Hepatocyte (in vitro differentiated cells): ENCODE measurements at regions not wholly inside any gene's neighbourhood (a gene's known extent, or its start where the extent isn't known, plus 50 kb on each side); places are given as distances from the start of the nearest gene placed in this dataset.

Experiments
- EZH2phosphoT487 ChIP-seq: fragments of 200-600 bp; sonication (generic); IDR thresholded peaks from one replicate; pipeline ENCODE4 v1.6.1; 2018; ENCODE audit warnings: antibody characterized with exemption, mild to moderate bottlenecking, low read depth, moderate library complexity; ENCODE audit not compliant: unreplicated experiment, severe bottlenecking
- TF ChIP-seq, protein P1 (sequence below): fragments of 200-600 bp; sonication (generic); IDR thresholded peaks from 2 replicates; pipeline ENCODE4 v1.5.1; 2016; ENCODE audit warnings: antibody characterized with exemption, mild to moderate bottlenecking; ENCODE audit not compliant: poor library complexity

GRCh38 chr5:2385818-2386217, 365.7 kb downstream of the IRX2 start:
- TF ChIP-seq, protein P1, sequence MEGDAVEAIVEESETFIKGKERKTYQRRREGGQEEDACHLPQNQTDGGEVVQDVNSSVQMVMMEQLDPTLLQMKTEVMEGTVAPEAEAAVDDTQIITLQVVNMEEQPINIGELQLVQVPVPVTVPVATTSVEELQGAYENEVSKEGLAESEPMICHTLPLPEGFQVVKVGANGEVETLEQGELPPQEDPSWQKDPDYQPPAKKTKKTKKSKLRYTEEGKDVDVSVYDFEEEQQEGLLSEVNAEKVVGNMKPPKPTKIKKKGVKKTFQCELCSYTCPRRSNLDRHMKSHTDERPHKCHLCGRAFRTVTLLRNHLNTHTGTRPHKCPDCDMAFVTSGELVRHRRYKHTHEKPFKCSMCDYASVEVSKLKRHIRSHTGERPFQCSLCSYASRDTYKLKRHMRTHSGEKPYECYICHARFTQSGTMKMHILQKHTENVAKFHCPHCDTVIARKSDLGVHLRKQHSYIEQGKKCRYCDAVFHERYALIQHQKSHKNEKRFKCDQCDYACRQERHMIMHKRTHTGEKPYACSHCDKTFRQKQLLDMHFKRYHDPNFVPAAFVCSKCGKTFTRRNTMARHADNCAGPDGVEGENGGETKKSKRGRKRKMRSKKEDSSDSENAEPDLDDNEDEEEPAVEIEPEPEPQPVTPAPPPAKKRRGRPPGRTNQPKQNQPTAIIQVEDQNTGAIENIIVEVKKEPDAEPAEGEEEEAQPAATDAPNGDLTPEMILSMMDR, result no peak
- no peak for TF ChIP-seq EZH2phosphoT487
